ENCODE measurements at regions not wholly inside any gene's neighbourhood (a gene's known extent, or its start where the extent isn't known, plus 50 kb on each side); places are given as distances from the start of the nearest gene placed in this dataset.
A peak's percentile ranks its signal among the peaks of the same experiment; 100 is the strongest.

DNA sequence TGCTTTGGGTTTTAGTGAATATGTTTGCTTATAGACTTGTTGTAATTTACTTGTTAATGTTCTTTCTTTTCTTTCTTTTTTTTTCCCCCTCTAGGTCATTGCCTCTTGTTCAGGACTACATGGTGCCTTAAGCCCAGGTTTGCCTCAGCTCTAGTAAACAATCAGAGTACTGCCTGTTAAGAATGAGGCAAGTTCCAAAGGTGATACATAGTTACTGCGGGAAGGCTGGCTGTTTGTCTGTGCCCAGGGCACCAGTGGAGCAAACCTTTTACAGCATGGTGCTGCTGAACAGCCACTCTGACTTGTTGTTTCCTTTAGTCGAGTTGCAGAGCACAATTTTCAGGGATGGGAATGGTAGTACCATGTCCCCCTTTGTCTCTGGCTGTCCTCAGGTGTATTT lies 517.2 kb downstream of the NYAP2 start:
- Histone ChIP-seq H3K9ac (ENCODE audit: low read length) (no peak overlapping the region), H3K4me3 (ENCODE audit: low read length) (no peak overlapping the region)
- no peak for DNase-seq (ENCODE audit: low read depth)

GRCh38 chr2:225911019-225911418 lies 511.5 kb downstream of the NYAP2 start:
- Histone ChIP-seq H3K27me3 (replicated peaks; ENCODE audit: control insufficient read depth, insufficient read depth, low read length) (no peaks in the 10 kb centered on the region), H3K4me3 (ENCODE audit: low read length) (no peak overlapping the region), H3K4me1 (ENCODE audit: control insufficient read depth, insufficient read depth, low read length) (no peaks in the 10 kb centered on the region), H3K36me3 (ENCODE audit: control insufficient read depth, insufficient read depth, low read length, severe bottlenecking) (no peaks in the 10 kb centered on the region), H3K9ac (ENCODE audit: low read length) (no peak overlapping the region), H3K9me3 (ENCODE audit: control insufficient read depth, low read length) (no peaks in the 10 kb centered on the region)
- no peak for DNase-seq (ENCODE audit: low read depth)

More for the DNA sequence above, 517.2 kb downstream of the NYAP2 start:
- Histone ChIP-seq H3K4me1 (ENCODE audit: control insufficient read depth, insufficient read depth, low read length) (no peaks in the 10 kb centered on the region), H3K9me3 (ENCODE audit: control insufficient read depth, low read length) (peaks cover 3% of the 10 kb centered on the region), H3K27me3 (replicated peaks; ENCODE audit: control insufficient read depth, insufficient read depth, low read length) (no peaks in the 10 kb centered on the region), H3K36me3 (ENCODE audit: control insufficient read depth, insufficient read depth, low read length, severe bottlenecking) (no peaks in the 10 kb centered on the region)

DNA sequence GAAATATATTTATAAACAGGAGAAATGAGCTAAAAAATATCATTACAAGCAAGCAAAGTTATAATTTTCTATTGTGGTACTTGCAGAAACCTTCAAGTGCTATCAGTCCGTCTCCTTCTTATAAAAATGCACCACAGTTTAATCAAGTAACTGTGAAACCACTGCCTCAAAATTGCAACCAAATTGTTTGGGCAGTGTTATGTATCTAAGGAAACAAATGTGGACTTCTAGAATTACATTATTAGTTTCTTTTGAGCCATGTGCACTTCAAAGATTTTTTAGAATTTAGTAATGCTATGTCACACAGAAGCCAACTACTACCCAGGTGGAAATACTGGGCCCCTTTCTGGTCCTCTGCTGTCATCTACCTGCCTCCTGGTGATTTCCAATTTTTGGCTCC lies 495.6 kb downstream of the NYAP2 start:
- Histone ChIP-seq H3K36me3 (ENCODE audit: control insufficient read depth, insufficient read depth, low read length, severe bottlenecking) (no peaks in the 10 kb centered on the region), H3K9ac (ENCODE audit: low read length) (no peak overlapping the region), H3K9me3 (ENCODE audit: control insufficient read depth, low read length) (no peaks in the 10 kb centered on the region), H3K4me1 (ENCODE audit: control insufficient read depth, insufficient read depth, low read length) (no peaks in the 10 kb centered on the region), H3K27me3 (replicated peaks; ENCODE audit: control insufficient read depth, insufficient read depth, low read length) (no peaks in the 10 kb centered on the region), H3K4me3 (ENCODE audit: low read length) (no peak overlapping the region)
- DNase-seq (ENCODE audit: low read depth) = peak; percentile 34

DNA sequence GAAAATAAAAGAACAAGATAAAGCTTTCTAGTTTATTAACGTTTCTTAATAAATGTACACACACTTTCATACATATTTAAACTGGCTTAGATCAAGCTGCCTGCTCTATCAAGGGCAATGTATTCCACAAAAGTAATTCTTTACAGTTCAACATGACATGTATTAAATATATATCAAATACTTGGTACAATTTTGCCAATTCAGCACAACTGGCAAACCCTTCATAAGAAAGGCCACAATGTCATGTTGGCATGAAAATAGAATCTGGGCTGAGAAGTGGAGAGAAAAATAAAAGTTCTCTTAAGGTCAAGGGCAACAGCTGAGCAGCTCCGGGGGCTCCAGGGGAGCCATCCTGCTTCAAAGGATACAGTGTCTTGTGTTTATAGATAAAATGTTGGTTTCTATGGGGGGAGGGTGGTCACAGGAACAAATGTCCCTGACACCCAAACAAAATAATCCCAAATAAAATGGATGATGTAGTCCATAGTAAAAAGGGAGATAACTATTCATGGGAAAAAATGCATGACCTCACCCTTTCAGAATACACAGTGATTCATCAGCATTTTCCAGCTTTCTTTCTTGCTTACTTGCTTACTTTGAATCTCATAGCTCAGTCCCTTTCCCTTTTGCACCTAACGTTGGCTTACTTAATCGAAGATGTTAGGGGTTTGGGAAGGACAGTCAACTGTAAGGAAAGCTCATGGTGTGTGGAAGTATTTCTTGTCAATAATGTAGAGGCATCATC lies 494.9 kb downstream of the NYAP2 start:
- no peaks in the 10 kb centered on the region for H3K4me1 ChIP-seq (ENCODE audit: control insufficient read depth, insufficient read depth, low read length)
- DNase-seq (ENCODE audit: low read depth) = peak; percentile 70
- no peaks in the 10 kb centered on the region for H3K36me3 ChIP-seq (ENCODE audit: control insufficient read depth, insufficient read depth, low read length, severe bottlenecking)
- no peak overlapping the region for H3K9ac ChIP-seq (ENCODE audit: low read length)
- H3K27me3 ChIP-seq (replicated peaks; ENCODE audit: control insufficient read depth, insufficient read depth, low read length) = no peaks in the 10 kb centered on the region
- H3K4me3 ChIP-seq (ENCODE audit: low read length) = no peak overlapping the region
- H3K9me3 ChIP-seq (ENCODE audit: control insufficient read depth, low read length) = no peaks in the 10 kb centered on the region

GRCh38 chr2:225893151-225893550 lies 493.6 kb downstream of the NYAP2 start:
- H3K27me3 ChIP-seq (replicated peaks; ENCODE audit: control insufficient read depth, insufficient read depth, low read length) = no peaks in the 10 kb centered on the region
- H3K9me3 ChIP-seq (ENCODE audit: control insufficient read depth, low read length) = no peaks in the 10 kb centered on the region
- no peak overlapping the region for H3K4me3 ChIP-seq (ENCODE audit: low read length)

GRCh38 chr2:225891771-225892170 lies 492.3 kb downstream of the NYAP2 start:
- no peak overlapping the region for H3K9ac ChIP-seq (ENCODE audit: low read length)
- H3K4me1 ChIP-seq (ENCODE audit: control insufficient read depth, insufficient read depth, low read length) = peaks cover 2% of the 10 kb centered on the region
- no peaks in the 10 kb centered on the region for H3K27me3 ChIP-seq (replicated peaks; ENCODE audit: control insufficient read depth, insufficient read depth, low read length)
- no peaks in the 10 kb centered on the region for H3K36me3 ChIP-seq (ENCODE audit: control insufficient read depth, insufficient read depth, low read length, severe bottlenecking)
- peak; percentile 31 for DNase-seq (ENCODE audit: low read depth)
- H3K9me3 ChIP-seq (ENCODE audit: control insufficient read depth, low read length) = no peaks in the 10 kb centered on the region
- H3K4me3 ChIP-seq (ENCODE audit: low read length) = no peak overlapping the region

More at GRCh38 chr2:225893151-225893550, 493.6 kb downstream of the NYAP2 start:
- Histone ChIP-seq H3K9ac (ENCODE audit: low read length) (no peak overlapping the region), H3K4me1 (ENCODE audit: control insufficient read depth, insufficient read depth, low read length) (peaks cover 2% of the 10 kb centered on the region), H3K36me3 (ENCODE audit: control insufficient read depth, insufficient read depth, low read length, severe bottlenecking) (no peaks in the 10 kb centered on the region)
- DNase-seq (ENCODE audit: low read depth) = no peak

DNA sequence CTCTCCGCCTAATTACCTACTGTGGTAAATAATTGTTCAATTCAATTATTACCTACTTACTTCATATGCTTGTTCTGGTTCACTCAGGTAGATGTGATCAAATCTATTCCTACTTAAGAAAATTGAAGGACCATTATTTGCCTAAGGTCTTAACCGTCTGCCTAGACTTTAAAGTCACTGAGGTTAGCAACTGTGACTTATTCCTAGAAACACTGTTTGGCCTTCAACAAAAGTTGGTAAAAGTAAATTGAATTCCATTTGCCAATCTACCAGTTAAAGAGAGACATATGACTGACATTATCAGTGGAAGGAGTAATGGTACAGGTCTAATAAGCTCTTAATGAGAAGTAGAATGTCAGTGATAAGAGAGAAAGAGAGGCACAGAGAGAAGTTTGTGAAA lies 491.5 kb downstream of the NYAP2 start:
- Histone ChIP-seq H3K9ac (ENCODE audit: low read length) (no peak overlapping the region), H3K9me3 (ENCODE audit: control insufficient read depth, low read length) (no peaks in the 10 kb centered on the region), H3K4me3 (ENCODE audit: low read length) (no peak overlapping the region), H3K36me3 (ENCODE audit: control insufficient read depth, insufficient read depth, low read length, severe bottlenecking) (no peaks in the 10 kb centered on the region), H3K4me1 (ENCODE audit: control insufficient read depth, insufficient read depth, low read length) (peaks cover 2% of the 10 kb centered on the region), H3K27me3 (replicated peaks; ENCODE audit: control insufficient read depth, insufficient read depth, low read length) (no peaks in the 10 kb centered on the region)
- DNase-seq (ENCODE audit: low read depth) = no peak

DNA sequence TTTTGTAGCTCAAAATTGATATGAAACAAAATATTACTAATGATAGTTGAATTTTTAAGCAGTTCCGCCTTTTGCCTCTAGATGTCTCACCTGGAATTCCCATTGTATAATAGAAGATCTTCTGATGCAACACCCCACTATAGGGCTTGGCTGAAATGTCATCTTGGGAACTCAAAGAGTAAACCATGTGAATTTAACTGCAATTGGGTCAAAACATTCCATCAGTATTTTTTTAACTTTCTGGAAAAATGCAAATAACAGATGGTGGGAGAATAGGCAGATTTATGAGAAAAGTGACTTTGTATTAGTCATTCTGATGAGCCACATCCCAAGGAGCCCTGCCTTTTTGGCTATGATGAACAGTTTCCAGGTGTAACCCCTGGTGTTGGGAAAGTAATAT lies 489.9 kb downstream of the NYAP2 start:
- no peaks in the 10 kb centered on the region for H3K36me3 ChIP-seq (ENCODE audit: control insufficient read depth, insufficient read depth, low read length, severe bottlenecking)
- H3K9ac ChIP-seq (ENCODE audit: low read length) = no peak overlapping the region
- H3K4me3 ChIP-seq (ENCODE audit: low read length) = no peak overlapping the region
- DNase-seq (ENCODE audit: low read depth) = peak; percentile 90
- H3K4me1 ChIP-seq (ENCODE audit: control insufficient read depth, insufficient read depth, low read length) = peaks cover 2% of the 10 kb centered on the region
- no peaks in the 10 kb centered on the region for H3K9me3 ChIP-seq (ENCODE audit: control insufficient read depth, low read length)
- H3K27me3 ChIP-seq (replicated peaks; ENCODE audit: control insufficient read depth, insufficient read depth, low read length) = no peaks in the 10 kb centered on the region

DNA sequence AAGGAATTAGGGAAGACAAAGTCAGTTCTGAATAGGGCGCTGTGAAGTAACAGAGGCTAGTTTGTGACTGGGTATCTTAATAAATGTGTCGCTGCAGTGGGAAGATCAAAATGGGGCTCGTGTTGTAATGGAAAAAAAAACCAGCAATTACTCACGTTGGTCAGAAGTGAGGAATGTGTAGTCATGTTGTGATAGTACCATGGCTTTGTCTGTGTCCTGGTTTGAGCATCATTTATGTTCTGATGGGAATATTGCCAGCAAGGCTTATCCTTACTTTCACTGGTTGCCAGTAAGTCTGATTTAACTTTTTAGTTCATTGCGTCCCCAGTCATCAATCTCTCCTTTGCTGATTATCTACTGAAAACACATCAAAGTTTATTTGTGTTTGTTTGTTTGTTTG lies 467.6 kb downstream of the NYAP2 start:
- Histone ChIP-seq H3K36me3 (ENCODE audit: control insufficient read depth, insufficient read depth, low read length, severe bottlenecking) (no peaks in the 10 kb centered on the region), H3K9ac (ENCODE audit: low read length) (no peak overlapping the region), H3K4me1 (ENCODE audit: control insufficient read depth, insufficient read depth, low read length) (no peaks in the 10 kb centered on the region), H3K9me3 (ENCODE audit: control insufficient read depth, low read length) (peaks cover 4% of the 10 kb centered on the region), H3K4me3 (ENCODE audit: low read length) (no peak overlapping the region), H3K27me3 (replicated peaks; ENCODE audit: control insufficient read depth, insufficient read depth, low read length) (no peaks in the 10 kb centered on the region)
- no peak for DNase-seq (ENCODE audit: low read depth)

- Histone ChIP-seq H3K4me1 (ENCODE audit: control insufficient read depth, insufficient read depth, low read length) (no peaks in the 10 kb centered on the region), H3K4me3 (ENCODE audit: low read length) (no peak overlapping the region)
- peak; percentile 22 for DNase-seq (ENCODE audit: low read depth)
Observed at GRCh38 chr2:225865468-225865867, 466.0 kb downstream of the NYAP2 start.

DNA sequence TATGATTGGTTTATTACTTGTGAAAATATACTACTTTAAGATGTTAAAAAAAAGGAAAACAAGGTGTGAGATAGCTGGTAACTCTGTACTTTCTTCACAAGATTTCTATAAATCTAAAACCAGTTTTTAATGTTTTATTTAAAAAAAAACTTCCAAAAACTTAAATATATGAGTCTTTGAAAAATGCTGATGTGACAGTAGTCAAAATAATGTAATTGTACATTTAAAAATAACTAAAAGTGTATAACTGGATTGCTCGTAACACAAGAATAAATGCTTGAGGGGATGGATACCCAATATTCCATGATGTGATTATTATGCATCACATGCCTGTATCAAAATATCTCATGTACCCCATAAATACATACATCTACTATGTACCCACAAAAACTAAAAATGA lies 464.9 kb downstream of the NYAP2 start:
- Histone ChIP-seq H3K27me3 (replicated peaks; ENCODE audit: control insufficient read depth, insufficient read depth, low read length) (no peaks in the 10 kb centered on the region), H3K36me3 (ENCODE audit: control insufficient read depth, insufficient read depth, low read length, severe bottlenecking) (no peaks in the 10 kb centered on the region), H3K9me3 (ENCODE audit: control insufficient read depth, low read length) (peaks cover 4% of the 10 kb centered on the region), H3K4me3 (ENCODE audit: low read length) (no peak overlapping the region), H3K9ac (ENCODE audit: low read length) (no peak overlapping the region), H3K4me1 (ENCODE audit: control insufficient read depth, insufficient read depth, low read length) (no peaks in the 10 kb centered on the region)
- no peak for DNase-seq (ENCODE audit: low read depth)

More at GRCh38 chr2:225865468-225865867, 466.0 kb downstream of the NYAP2 start:
- Histone ChIP-seq H3K36me3 (ENCODE audit: control insufficient read depth, insufficient read depth, low read length, severe bottlenecking) (no peaks in the 10 kb centered on the region), H3K9me3 (ENCODE audit: control insufficient read depth, low read length) (peaks cover 4% of the 10 kb centered on the region), H3K9ac (ENCODE audit: low read length) (no peak overlapping the region), H3K27me3 (replicated peaks; ENCODE audit: control insufficient read depth, insufficient read depth, low read length) (no peaks in the 10 kb centered on the region)

DNA sequence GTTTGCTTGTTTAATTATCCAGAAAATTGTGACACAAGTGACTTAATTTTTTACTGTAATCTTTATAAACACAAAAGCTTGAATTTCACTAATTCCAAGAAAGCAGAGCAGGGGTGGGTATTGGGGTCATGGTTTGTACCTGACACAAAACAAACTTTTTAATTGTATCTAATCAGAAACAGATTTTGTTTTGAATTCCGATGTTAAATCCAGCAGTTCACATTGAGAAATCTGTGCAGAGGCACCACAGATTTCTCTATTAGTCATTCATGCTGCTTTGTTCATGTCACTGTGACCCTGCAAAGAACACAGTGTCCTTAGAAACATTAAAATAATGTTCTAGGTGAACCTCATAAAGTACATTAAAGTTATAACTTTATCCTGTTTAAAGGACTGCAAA lies 443.4 kb downstream of the NYAP2 start:
- no peaks in the 10 kb centered on the region for H3K27me3 ChIP-seq (replicated peaks; ENCODE audit: control insufficient read depth, insufficient read depth, low read length)
- peak overlapping the region; percentile 46 for H3K9ac ChIP-seq (ENCODE audit: low read length)
- H3K4me1 ChIP-seq (ENCODE audit: control insufficient read depth, insufficient read depth, low read length) = peaks cover 32% of the 10 kb centered on the region
- H3K9me3 ChIP-seq (ENCODE audit: control insufficient read depth, low read length) = no peaks in the 10 kb centered on the region
- peak; percentile 90 for DNase-seq (ENCODE audit: low read depth)
- no peaks in the 10 kb centered on the region for H3K36me3 ChIP-seq (ENCODE audit: control insufficient read depth, insufficient read depth, low read length, severe bottlenecking)
- peak overlapping the region; percentile 36 for H3K4me3 ChIP-seq (ENCODE audit: low read length)
